ENCODE measurements at regions not wholly inside any gene's neighbourhood (a gene's known extent, or its start where the extent isn't known, plus 50 kb on each side); places are given as distances from the start of the nearest gene placed in this dataset.
"Not testable (repeated sequence)": the region's sequence is repeated elsewhere in the genome, so short reads cannot be mapped to it uniquely, and the experiment has no call there.

DNA sequence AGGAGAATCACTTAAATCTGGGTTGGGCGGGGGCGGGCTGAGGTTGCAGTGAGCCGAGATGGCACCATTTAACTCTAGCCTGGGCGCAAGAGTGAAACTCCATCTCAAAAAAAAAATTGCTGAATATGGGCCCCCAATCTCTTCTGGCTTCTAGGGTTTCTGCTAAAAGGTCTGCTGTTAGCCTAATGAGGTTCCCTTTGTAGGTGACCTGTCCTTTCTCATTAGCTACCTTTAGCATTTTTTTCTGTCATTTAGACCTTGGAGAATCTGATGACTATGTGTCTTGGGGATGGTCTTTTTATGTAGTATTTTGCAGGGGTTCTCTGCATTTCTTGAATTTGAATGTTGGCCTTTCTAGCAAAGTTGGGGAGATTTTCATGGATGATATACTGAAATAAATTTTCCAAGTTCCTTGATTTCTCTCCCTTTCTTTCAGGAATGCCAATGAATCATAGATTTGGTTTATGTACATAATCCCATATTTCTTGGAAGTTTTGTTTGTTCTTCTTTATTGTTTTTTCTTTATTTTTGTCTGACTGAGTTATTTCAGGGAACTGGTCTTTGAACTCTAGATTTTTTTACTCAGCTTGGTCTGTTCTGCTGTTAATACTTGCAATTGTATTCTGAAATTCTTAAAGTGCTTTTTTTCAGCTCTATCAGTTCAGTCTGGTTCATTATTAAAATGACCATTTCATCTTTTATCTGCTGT lies 181.5 kb downstream of the TTC6 start:
- no peak for DNase-seq (ENCODE audit: low spot score)
- TF ChIP-seq, protein P1, sequence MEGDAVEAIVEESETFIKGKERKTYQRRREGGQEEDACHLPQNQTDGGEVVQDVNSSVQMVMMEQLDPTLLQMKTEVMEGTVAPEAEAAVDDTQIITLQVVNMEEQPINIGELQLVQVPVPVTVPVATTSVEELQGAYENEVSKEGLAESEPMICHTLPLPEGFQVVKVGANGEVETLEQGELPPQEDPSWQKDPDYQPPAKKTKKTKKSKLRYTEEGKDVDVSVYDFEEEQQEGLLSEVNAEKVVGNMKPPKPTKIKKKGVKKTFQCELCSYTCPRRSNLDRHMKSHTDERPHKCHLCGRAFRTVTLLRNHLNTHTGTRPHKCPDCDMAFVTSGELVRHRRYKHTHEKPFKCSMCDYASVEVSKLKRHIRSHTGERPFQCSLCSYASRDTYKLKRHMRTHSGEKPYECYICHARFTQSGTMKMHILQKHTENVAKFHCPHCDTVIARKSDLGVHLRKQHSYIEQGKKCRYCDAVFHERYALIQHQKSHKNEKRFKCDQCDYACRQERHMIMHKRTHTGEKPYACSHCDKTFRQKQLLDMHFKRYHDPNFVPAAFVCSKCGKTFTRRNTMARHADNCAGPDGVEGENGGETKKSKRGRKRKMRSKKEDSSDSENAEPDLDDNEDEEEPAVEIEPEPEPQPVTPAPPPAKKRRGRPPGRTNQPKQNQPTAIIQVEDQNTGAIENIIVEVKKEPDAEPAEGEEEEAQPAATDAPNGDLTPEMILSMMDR (IDR thresholded peaks at IDR 0.05; ENCODE audit: extremely low read depth, missing control alignments), result no peak

DNA sequence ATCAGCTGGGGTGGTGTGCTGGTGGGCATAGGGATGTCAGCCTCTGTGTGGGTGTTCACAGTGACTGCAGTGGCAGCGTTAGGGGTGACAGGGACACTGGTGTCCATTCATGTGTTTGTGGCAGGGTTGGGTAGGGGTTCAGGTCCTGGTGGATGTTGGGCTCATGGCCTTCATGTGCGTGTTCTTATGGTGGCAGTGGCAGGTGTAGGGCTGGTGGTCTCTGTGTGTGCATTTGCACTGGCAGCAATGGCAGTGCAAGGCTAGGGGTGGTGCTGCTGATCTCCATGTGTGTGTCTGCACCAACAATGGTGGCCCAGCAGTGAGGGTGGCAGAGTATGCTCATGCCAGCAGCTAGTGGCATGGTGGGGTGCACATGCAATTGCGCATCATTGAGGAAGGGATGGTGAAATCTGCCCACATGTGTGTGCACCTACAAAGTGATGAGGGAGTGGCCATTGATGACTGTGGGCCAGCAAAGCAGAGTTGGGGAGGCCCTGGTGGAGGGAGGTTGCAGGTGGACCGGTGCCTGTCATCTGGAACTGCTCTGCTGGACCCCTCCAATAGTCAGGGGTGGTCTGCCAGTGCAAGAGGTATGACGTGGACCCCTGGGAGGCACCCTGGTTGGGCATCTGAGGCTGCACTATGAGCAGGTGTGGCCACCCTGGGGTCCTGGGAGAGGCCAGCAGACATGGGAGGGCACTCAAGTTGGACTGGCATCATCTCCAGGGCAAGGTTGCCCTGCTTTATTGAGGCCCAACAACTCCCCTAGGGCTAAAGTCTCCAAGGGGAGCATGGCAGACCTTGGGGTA lies 182.9 kb downstream of the TTC6 start:
- TF ChIP-seq, protein P1 (IDR thresholded peaks at IDR 0.05; ENCODE audit: extremely low read depth, missing control alignments), result no peak
- DNase-seq (ENCODE audit: low spot score), result no peak

DNA sequence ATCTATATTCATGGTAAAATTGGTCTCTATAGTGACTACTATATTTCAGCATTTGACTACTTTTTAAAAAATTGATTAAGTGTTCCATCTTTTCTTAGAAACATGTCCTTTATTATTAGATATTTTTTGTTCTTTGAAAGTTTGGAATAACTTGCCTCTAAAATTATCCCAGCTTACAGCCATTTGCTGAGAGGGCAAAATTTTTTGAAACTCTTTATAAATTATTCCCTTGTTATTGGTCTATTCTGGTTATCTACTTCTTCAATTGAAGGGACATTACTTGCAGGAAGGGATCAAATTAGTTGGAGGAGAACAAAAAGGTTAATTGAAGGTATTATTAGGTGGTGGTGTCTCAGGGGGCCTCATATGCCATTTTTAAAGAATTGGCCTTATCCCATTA lies 184.1 kb downstream of the TTC6 start:
- DNase-seq (ENCODE audit: low spot score), result no peak
- TF ChIP-seq, protein P1 (IDR thresholded peaks at IDR 0.05; ENCODE audit: extremely low read depth, missing control alignments), result no peak

DNA sequence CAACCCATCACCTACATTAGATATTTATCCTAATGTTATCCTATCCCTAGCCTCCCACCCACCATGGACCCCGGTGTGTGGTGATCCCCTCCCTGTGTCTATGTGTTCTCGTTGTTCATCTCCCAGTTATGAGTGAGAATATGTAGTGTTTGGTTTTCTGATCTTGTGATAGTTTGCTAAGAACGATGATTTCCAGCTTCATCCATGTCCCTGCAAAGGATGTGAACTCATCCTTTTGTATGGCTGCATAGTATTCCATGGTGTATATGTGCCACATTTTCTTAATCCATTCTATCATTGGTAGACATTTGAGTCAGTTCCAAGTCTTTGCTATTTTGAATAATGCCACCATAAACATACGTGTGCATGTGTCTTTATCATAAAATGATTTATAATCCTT lies 185.3 kb downstream of the TTC6 start:
- not testable (repeated sequence) for DNase-seq (ENCODE audit: low spot score)

DNA sequence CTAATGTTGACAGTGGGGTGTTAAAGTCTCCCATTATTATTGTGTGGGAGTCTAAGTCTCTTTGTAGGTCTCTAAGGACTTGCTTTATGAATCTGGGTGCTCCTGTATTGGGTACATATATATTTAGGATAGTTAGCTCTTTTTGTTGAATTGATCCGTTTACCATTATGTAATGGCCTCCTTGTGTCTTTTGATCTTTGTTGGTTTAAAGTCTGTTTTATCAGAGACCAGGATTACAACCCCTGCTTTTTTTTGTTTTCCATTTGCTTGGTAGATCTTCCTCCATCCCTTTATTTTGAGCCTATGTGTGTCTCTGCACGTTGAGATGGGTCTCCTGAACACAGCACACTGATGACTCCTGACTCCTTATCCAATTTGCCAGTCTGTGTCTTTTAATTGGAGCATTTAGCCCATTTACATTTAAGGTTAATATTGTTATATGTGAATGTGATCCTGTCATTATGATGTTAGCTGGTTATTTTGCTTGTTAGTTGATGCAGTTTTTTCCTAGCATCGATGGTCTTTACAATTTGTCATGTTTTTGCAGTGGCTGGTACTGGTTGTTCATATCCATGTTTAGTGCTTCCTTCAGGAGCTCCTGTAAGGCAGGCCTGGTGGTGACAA lies 188.9 kb downstream of the TTC6 start:
- not testable (repeated sequence) for DNase-seq (ENCODE audit: low spot score)

GRCh38 chr14:37784827-37785223 lies 189.4 kb downstream of the TTC6 start:
- DNase-seq (ENCODE audit: low spot score), result not testable (repeated sequence)

- DNase-seq (ENCODE audit: low spot score), result not testable (repeated sequence)
Observed at GRCh38 chr14:37785298-37785697, 189.9 kb downstream of the TTC6 start.

DNA sequence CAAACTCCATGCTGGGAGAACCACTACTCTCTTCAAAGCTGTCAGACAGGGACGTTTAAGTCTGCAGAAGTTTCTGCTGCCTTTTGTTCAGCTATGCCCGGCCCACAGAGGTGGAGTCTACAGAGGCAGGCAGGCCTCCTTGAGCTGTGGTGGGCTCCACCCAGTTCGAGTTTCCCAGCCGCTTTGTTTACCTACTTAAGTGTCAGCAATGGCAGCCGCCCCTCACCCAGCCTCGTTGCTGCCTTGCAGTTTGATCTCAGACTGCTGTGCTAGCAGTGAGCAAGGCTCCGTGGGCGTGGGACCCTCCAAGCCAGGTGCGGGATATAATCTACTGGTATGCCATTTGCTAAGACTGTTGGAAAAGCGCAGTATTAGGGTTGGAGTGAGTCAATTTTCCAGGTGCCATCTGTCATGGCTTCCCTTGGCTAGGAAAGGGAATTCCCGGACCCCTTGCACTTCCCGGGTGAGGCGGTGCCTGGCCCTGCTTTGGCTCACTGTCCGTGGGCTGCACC lies 190.7 kb downstream of the TTC6 start:
- not testable (repeated sequence) for DNase-seq (ENCODE audit: low spot score)

DNA sequence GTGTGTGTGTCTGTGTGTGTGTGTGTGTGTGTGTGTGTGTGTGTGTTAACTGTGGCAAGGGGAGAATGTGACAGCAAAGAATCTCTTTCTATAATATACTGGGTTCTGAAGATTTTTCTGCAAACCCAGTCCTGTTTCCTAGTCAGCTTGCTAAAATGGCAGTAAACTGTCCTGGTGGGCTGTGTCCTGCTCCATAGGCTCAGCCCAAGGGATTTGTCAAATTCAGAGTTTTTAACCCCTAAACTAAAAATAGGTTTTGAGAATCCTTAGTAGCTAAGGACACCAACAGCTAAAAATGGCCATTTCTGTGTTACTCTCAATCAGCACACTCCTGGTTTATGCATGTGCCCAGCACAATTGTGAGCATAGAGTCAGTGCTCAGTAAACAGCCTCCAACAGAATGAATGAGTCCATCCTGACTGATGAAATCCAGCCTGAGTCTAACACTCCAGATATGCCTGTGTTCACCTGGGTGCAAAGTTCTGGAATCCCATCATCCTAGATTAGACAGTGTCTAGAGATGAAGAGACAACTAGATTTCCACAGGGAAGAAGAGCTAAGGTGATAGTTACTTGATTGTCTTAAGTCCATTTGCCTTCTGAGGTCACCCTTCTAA lies 192.6 kb downstream of the TTC6 start:
- TF ChIP-seq, protein P1 (IDR thresholded peaks at IDR 0.05; ENCODE audit: extremely low read depth, missing control alignments), result no peak
- no peak for DNase-seq (ENCODE audit: low spot score)

All from GM20000 (cell line).